Panc1 (cell line): ENCODE measurements at regions not wholly inside any gene's neighbourhood (a gene's known extent, or its start where the extent isn't known, plus 50 kb on each side); places are given as distances from the start of the nearest gene placed in this dataset.
A peak's percentile ranks its signal among the peaks of the same experiment; 100 is the strongest.

Experiments
- ATAC-seq: fragments of 200-7000 bp; cut with Tn5 transposase; 2 replicates; pipeline ENCODE4 v1.9.1; 2020; ENCODE audit warnings: mild to moderate bottlenecking, moderate library complexity
- BruUV-seq: library from RNA; stranded (reverse); fragments of 400-500 nt; replicated peaks from 2 replicates; lab custom pipeline; 2021; lab: Mats Ljungman, UMichigan
- CTCF ChIA-PET: fragments of 300-600 bp; sonication (Branson Sonifier 250); formaldehyde crosslinking; loops from one replicate; lab custom pipeline; 2022; ENCODE audit warnings: antibody characterized with exemption; lab: Charles Lee
- POLR2A ChIA-PET: fragments of 300-600 bp; sonication (Branson Sonifier 250); formaldehyde crosslinking; loops from one replicate; lab custom pipeline; 2022; ENCODE audit warnings: antibody characterized with exemption; lab: Charles Lee
- DNase-seq: peaks from one replicate; pipeline ENCODE4 v3.0.0-alpha.2; 2010; ENCODE audit warnings: low read depth, low spot score
- H3K27ac ChIP-seq: 2 replicates; pipeline ENCODE4 v1.5.1; 2011; ENCODE audit warnings: mild to moderate bottlenecking, low read length, inconsistent platforms
- H3K27me3 ChIP-seq: fragments of 200-500 bp; sonication (Bioruptor generic); 2 replicates; pipeline ENCODE4 v1.6.0; 2014; ENCODE audit warnings: low read length, inconsistent platforms; ENCODE audit not compliant: control insufficient read depth, insufficient read depth
- H3K36me3 ChIP-seq: fragments of 200-500 bp; sonication (Bioruptor generic); 2 replicates; pipeline ENCODE4 v1.5.1; 2014; ENCODE audit warnings: inconsistent platforms, mild to moderate bottlenecking, low read length, moderate library complexity; ENCODE audit not compliant: control insufficient read depth, insufficient read depth
- H3K4me1 ChIP-seq: 2 replicates; pipeline ENCODE4 v1.5.1; 2011; ENCODE audit warnings: inconsistent platforms, mild to moderate bottlenecking, low read length, moderate library complexity; ENCODE audit not compliant: control insufficient read depth, insufficient read depth
- H3K4me3 ChIP-seq, 2 experiments: 2 replicates each; pipeline ENCODE4 v1.5.1; 2011 to 2012; ENCODE audit warnings: low read depth in 2 of 2, low read length in 2 of 2, mild to moderate bottlenecking in 2 of 2, inconsistent platforms in 1 of 2, moderate library complexity in 1 of 2
- H3K9me3 ChIP-seq: fragments of 200-500 bp; sonication (Bioruptor generic); 2 replicates; pipeline ENCODE4 v1.5.1; 2014; ENCODE audit warnings: low read depth, mild to moderate bottlenecking, inconsistent platforms, low read length, moderate library complexity; ENCODE audit not compliant: control insufficient read depth, insufficient read depth
- CTCF ChIP-seq: fragments of 450-650 bp; IDR thresholded peaks from 2 replicates; pipeline ENCODE4 v1.5.1; 2017; ENCODE audit warnings: mild to moderate bottlenecking
- POLR2AphosphoS5 ChIP-seq: IDR thresholded peaks from 2 replicates; pipeline ENCODE4 v1.6.1; 2012; ENCODE audit warnings: mild to moderate bottlenecking, low read depth, low read length, moderate library complexity
- REST ChIP-seq, 2 experiments: IDR thresholded peaks; 2 replicates each; pipeline ENCODE4 v1.6.1; 2011 to 2012; ENCODE audit warnings: low read depth in 2 of 2, control low read depth in 1 of 2, low read length in 1 of 2, mild to moderate bottlenecking in 1 of 2, moderate library complexity in 1 of 2; ENCODE audit not compliant: insufficient read depth in 1 of 2
- SIN3A ChIP-seq: IDR thresholded peaks from 2 replicates; pipeline ENCODE4 v1.6.1; 2012; ENCODE audit warnings: low read depth, mild to moderate bottlenecking, low read length, moderate library complexity, borderline replicate concordance; ENCODE audit not compliant: insufficient read depth
- TCF7L2 ChIP-seq: IDR thresholded peaks from 2 replicates; pipeline ENCODE4 v1.6.1; 2011; ENCODE audit warnings: mild to moderate bottlenecking, low read depth, low read length, inconsistent platforms
- in situ Hi-C: cut with HindIII; loops from 2 replicates; pipeline ENCODE4 v1.10.0; 2016; ENCODE audit warnings: low sequenced_read_pairs, low pct_unique_long_range_greater_than_20kb
- intact Hi-C: fragments of 100-400 bp; cut with micrococcal nuclease; formaldehyde crosslinking; loops from one replicate; pipeline ENCODE4 v1.10.0; 2022; ENCODE audit not compliant: unreplicated experiment

GRCh38 chr2:5236249-5236648 is 455.9 kb upstream of the SOX11 start:
- no TSS peak for BruUV-seq
- H3K27ac ChIP-seq = no peak overlapping the region
- in situ Hi-C loops (no loop called here), intact Hi-C loops (no loop called here)
- H3K36me3 ChIP-seq = no peaks in the 10 kb centered on the region
- TF ChIP-seq CTCF (peak; percentile 17; the same call in 1 of the 2 replicates), REST (IDR thresholded peaks at IDR 0.05; ENCODE audit: insufficient read depth in 1 of 2, low read depth in 2 of 2, low read length in 1 of 2) (no peak)
- H3K4me3 ChIP-seq = no peak overlapping the region
- no peaks in the 10 kb centered on the region for H3K9me3 ChIP-seq
- no peaks in the 10 kb centered on the region for H3K4me1 ChIP-seq
- DNase-seq (no peak), ATAC-seq (no peak)
- POLR2A ChIA-PET = no interaction called here
- CTCF ChIA-PET = interaction anchor here (0.6 kb wide), 1 partner anchor 92 kb away, joined by 6 read pairs; no protein-coding TSS in a partner anchor
- H3K27me3 ChIP-seq = no peaks in the 10 kb centered on the region

- BruUV-seq = no TSS peak
- no peaks in the 10 kb centered on the region for H3K36me3 ChIP-seq
- H3K27ac ChIP-seq = no peak overlapping the region
- TF ChIP-seq SIN3A (no peak), TCF7L2 (no peak)
- in situ Hi-C loops (no loop called here), intact Hi-C loops (no loop called here)
- DNase-seq (no peak), ATAC-seq (no peak)
- no peak overlapping the region for H3K4me3 ChIP-seq
- no peaks in the 10 kb centered on the region for H3K27me3 ChIP-seq
- no peaks in the 10 kb centered on the region; the same call in 1 of the 2 replicates for H3K4me1 ChIP-seq
- ChIA-PET CTCF (no interaction called here), POLR2A (no interaction called here)
- H3K9me3 ChIP-seq = no peaks in the 10 kb centered on the region
These were observed 449.4 kb upstream of the SOX11 start for GRCh38 chr2:5242751-5243150.

- no peak overlapping the region for H3K27ac ChIP-seq
- no peaks in the 10 kb centered on the region for H3K9me3 ChIP-seq
- intact Hi-C loops (no loop called here), in situ Hi-C loops (no loop called here)
- ChIA-PET CTCF (no interaction called here), POLR2A (no interaction called here)
- BruUV-seq = no TSS peak
- no peaks in the 10 kb centered on the region for H3K36me3 ChIP-seq
- no peak for ATAC-seq
- H3K4me3 ChIP-seq = no peak overlapping the region
- no peak for DNase-seq
- no peaks in the 10 kb centered on the region for H3K27me3 ChIP-seq
- H3K4me1 ChIP-seq = no peaks in the 10 kb centered on the region
- TF ChIP-seq REST (IDR thresholded peaks at IDR 0.05; ENCODE audit: insufficient read depth in 1 of 2, low read depth in 2 of 2, low read length in 1 of 2) (no peak), TCF7L2 (no peak), SIN3A (no peak), CTCF (no peak), POLR2AphosphoS5 (no peak)
These were observed 441.7 kb upstream of the SOX11 start for GRCh38 chr2:5250482-5250881.
